KMS-11 (cell line): ENCODE measurements at regions not wholly inside any gene's neighbourhood (a gene's known extent, or its start where the extent isn't known, plus 50 kb on each side); places are given as distances from the start of the nearest gene placed in this dataset.

ENCODE experiments used
- H2AFZ ChIP-seq: fragments of 200-600 bp; sonication (generic); 2 replicates; pipeline ENCODE4 v1.6.1; 2016; ENCODE audit warnings: antibody characterized with exemption, mixed run types, low read depth
- H3K27ac ChIP-seq: fragments of 200-600 bp; sonication (generic); 2 replicates; pipeline ENCODE4 v1.6.1; 2016; ENCODE audit warnings: mild to moderate bottlenecking, mixed run types
- H3K27me3 ChIP-seq: fragments of 200-600 bp; sonication (generic); 2 replicates; pipeline ENCODE4 v1.6.1; 2017; ENCODE audit warnings: mild to moderate bottlenecking, low read depth, mixed run types, moderate library complexity; ENCODE audit not compliant: insufficient read depth
- H3K36me3 ChIP-seq: fragments of 200-600 bp; sonication (generic); 2 replicates; pipeline ENCODE4 v1.6.1; 2017; ENCODE audit warnings: mild to moderate bottlenecking, mixed run types; ENCODE audit not compliant: insufficient read depth
- H3K4me1 ChIP-seq: fragments of 200-600 bp; sonication (generic); 2 replicates; pipeline ENCODE4 v1.6.1; 2016; ENCODE audit warnings: mild to moderate bottlenecking, low read depth, mixed run types; ENCODE audit not compliant: poor library complexity, severe bottlenecking
- H3K4me2 ChIP-seq: fragments of 200-600 bp; sonication (generic); 2 replicates; pipeline ENCODE4 v1.7.0; 2016; ENCODE audit warnings: mild to moderate bottlenecking, mixed run types
- H3K4me3 ChIP-seq: fragments of 200-600 bp; sonication (generic); IDR thresholded peaks from 2 replicates; pipeline ENCODE4 v1.6.1; 2017; ENCODE audit warnings: low read depth, low read length, mixed read lengths; ENCODE audit not compliant: insufficient read depth
- H3K79me2 ChIP-seq: fragments of 200-600 bp; sonication (generic); 2 replicates; pipeline ENCODE4 v1.6.1; 2016; ENCODE audit warnings: low read depth, mixed run types; ENCODE audit not compliant: insufficient read depth
- H3K9ac ChIP-seq: fragments of 200-600 bp; sonication (generic); 2 replicates; pipeline ENCODE4 v1.6.1; 2016; ENCODE audit warnings: mild to moderate bottlenecking, mixed run types
- H4K20me1 ChIP-seq: fragments of 200-600 bp; sonication (generic); 2 replicates; pipeline ENCODE4 v1.6.1; 2016; ENCODE audit warnings: mild to moderate bottlenecking, mixed run types; ENCODE audit not compliant: insufficient read depth
- TF ChIP-seq, protein P1 (sequence below): fragments of 200-600 bp; sonication (generic); conservative IDR thresholded peaks from 2 replicates; pipeline ENCODE4 v1.6.1; 2017; ENCODE audit warnings: low read depth, mild to moderate bottlenecking, antibody characterized with exemption, low read length, moderate library complexity, mixed read lengths

DNA sequence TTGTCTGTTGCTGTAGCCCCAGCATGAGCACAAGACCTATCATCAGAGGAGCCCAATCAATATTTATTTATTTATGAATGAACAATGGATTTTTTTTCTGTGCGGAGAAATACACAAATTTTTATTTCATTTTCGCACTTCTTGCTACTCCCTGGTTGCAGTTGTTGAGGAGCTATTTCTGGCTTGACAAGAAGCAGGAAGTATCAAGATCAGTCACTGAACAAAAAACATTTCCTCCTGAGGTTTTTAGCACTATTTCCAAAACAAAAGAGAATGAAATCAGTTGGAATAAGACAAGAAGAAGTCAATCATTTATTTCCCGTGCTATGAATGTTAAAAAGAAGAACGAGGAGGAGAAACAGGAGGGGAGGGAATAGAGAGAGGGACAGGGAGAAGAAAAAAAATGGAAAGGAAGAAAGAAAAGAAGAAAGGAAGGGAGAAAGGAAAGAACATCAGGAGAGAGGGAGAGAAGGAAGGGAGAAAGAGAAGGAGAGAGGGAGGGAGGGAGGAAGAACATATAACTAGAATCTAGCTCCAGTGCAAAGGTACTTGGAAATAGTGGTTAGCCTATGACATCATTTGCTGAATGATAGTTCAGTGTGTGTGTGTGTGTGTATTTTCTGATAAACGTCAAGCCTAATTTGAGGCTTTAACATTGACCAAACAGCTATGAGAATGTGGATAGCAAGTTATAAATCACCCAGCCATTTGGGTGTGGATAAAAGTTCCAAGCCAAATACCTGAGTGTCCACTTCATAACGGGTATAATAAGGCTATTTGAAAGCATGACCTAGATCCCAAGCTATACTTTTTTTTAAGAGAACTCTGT is 586.0 kb downstream of the EBF1 start:
- H3K4me1 ChIP-seq: no peaks in the 10 kb centered on the region
- H3K4me3 ChIP-seq: no peak overlapping the region
- TF ChIP-seq, protein P1, sequence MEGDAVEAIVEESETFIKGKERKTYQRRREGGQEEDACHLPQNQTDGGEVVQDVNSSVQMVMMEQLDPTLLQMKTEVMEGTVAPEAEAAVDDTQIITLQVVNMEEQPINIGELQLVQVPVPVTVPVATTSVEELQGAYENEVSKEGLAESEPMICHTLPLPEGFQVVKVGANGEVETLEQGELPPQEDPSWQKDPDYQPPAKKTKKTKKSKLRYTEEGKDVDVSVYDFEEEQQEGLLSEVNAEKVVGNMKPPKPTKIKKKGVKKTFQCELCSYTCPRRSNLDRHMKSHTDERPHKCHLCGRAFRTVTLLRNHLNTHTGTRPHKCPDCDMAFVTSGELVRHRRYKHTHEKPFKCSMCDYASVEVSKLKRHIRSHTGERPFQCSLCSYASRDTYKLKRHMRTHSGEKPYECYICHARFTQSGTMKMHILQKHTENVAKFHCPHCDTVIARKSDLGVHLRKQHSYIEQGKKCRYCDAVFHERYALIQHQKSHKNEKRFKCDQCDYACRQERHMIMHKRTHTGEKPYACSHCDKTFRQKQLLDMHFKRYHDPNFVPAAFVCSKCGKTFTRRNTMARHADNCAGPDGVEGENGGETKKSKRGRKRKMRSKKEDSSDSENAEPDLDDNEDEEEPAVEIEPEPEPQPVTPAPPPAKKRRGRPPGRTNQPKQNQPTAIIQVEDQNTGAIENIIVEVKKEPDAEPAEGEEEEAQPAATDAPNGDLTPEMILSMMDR: no peak
- no peak overlapping the region for H3K27ac ChIP-seq
- no peak overlapping the region for H2AFZ ChIP-seq
- H3K36me3 ChIP-seq: no peaks in the 10 kb centered on the region
- H3K4me2 ChIP-seq: no peak overlapping the region
- H3K79me2 ChIP-seq: no peaks in the 10 kb centered on the region
- no peak overlapping the region for H3K9ac ChIP-seq
- H4K20me1 ChIP-seq: no peaks in the 10 kb centered on the region
- H3K27me3 ChIP-seq: no peaks in the 10 kb centered on the region

DNA sequence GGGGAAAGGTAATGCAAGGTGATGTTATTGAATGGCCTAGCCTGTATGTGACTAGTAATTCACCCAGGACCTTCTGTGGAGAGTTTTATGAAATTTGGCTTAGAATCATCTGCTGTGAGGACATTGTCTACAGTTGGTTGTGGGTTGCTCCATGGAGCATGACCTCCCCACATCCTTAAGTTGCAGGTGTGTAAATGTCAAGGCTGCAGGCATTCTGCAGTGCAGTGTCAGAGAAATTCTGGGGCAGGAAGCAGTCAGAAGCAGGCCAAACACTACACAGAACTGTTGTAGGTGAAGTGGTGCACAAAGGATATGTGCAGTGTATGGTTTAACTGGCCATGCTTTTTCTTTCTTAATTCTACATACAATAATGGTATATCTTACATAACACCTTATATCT is 588.3 kb downstream of the EBF1 start:
- no peaks in the 10 kb centered on the region for H4K20me1 ChIP-seq
- no peak overlapping the region for H3K4me2 ChIP-seq
- H2AFZ ChIP-seq: no peak overlapping the region
- H3K27me3 ChIP-seq: no peaks in the 10 kb centered on the region
- H3K27ac ChIP-seq: no peak overlapping the region
- TF ChIP-seq, protein P1: no peak
- no peak overlapping the region for H3K4me3 ChIP-seq
- no peaks in the 10 kb centered on the region for H3K79me2 ChIP-seq
- no peak overlapping the region for H3K9ac ChIP-seq
- no peaks in the 10 kb centered on the region for H3K4me1 ChIP-seq
- no peaks in the 10 kb centered on the region for H3K36me3 ChIP-seq

DNA sequence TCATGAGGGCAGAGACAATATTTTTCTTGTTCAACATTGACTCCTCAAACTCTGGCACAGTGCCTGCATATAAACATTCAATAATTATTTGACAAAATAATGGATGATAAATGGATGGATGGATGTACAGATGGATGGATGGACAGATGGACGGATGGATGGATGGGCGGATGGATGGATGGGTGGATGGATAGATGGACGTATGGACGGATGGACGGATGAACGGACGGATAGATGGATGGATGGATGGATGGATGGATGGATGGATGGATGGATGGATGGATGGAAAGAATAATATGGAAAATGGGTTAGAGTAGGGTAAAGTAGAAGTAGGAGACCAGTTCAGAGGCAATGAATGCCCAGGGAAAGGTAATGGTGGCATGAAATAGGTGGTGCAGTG is 589.2 kb downstream of the EBF1 start:
- Histone ChIP-seq H3K4me1 (no peaks in the 10 kb centered on the region), H3K27me3 (no peaks in the 10 kb centered on the region), H3K27ac (no peak overlapping the region), H3K4me2 (no peak overlapping the region), H3K79me2 (no peaks in the 10 kb centered on the region), H3K4me3 (no peak overlapping the region), H4K20me1 (no peaks in the 10 kb centered on the region), H2AFZ (no peak overlapping the region), H3K9ac (no peak overlapping the region), H3K36me3 (no peaks in the 10 kb centered on the region)
- TF ChIP-seq, protein P1: no peak

DNA sequence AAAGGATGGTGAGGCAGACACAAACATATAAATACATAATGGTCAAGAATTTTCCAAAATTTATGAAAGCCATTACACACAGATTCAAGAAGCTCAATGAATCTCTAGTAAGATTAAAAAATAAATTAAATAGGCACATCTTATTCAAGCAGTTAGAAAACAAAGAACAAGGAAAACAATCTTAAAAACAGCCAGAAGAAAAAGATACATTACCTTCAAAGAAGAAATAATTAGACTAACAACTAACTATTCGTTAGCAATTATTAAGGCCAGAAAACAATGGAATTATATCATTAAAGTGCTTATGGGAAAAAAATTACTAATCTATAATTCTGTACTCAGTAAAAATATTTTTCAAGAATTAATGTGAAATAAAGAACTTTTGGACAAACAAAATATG is 593.1 kb downstream of the EBF1 start:
- Histone ChIP-seq H3K4me1 (no peaks in the 10 kb centered on the region), H3K36me3 (no peaks in the 10 kb centered on the region), H3K27ac (no peak overlapping the region), H2AFZ (no peak overlapping the region), H3K9ac (no peak overlapping the region), H3K27me3 (no peaks in the 10 kb centered on the region), H3K4me3 (no peak overlapping the region), H3K79me2 (no peaks in the 10 kb centered on the region), H4K20me1 (no peaks in the 10 kb centered on the region), H3K4me2 (no peak overlapping the region)
- TF ChIP-seq, protein P1: no peak
